ENCODE measurements at regions not wholly inside any gene's neighbourhood (a gene's known extent, or its start where the extent isn't known, plus 50 kb on each side); places are given as distances from the start of the nearest gene placed in this dataset.

DNA sequence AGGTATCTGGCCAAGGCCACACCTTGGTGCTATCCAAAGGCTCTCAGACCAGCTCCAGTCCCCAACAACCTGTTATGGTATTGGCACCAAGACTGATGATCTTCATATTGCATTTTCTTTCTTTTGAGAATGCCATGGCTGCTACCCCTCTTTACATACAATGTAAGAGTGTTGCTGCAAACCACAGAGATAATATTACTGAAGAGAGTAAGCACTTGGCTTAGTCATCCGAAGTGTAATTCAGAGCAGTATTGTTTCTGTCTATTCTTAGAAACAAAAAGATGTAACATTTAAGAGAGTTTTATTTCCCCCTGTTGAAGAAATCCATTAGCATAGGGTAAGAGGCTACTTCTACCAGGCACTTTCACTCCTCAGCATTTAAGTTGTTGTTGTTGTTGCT is 212.5 kb downstream of the C6orf118 start:
- ATAC-seq (no peak), DNase-seq (no peak)
- H3K27me3 ChIP-seq, result no peaks in the 10 kb centered on the region
- H3K4me1 ChIP-seq, result no peaks in the 10 kb centered on the region
- no peaks in the 10 kb centered on the region for H3K36me3 ChIP-seq
- intact Hi-C loops (cut with DNase I; ENCODE audit: low total_unique reads), result no loop called here
- no peak overlapping the region for H3K27ac ChIP-seq
- no peak overlapping the region for H3K4me3 ChIP-seq
- no peak for TF ChIP-seq POLR2A (IDR thresholded peaks at IDR 0.05)
- TF ChIP-seq, protein P1, sequence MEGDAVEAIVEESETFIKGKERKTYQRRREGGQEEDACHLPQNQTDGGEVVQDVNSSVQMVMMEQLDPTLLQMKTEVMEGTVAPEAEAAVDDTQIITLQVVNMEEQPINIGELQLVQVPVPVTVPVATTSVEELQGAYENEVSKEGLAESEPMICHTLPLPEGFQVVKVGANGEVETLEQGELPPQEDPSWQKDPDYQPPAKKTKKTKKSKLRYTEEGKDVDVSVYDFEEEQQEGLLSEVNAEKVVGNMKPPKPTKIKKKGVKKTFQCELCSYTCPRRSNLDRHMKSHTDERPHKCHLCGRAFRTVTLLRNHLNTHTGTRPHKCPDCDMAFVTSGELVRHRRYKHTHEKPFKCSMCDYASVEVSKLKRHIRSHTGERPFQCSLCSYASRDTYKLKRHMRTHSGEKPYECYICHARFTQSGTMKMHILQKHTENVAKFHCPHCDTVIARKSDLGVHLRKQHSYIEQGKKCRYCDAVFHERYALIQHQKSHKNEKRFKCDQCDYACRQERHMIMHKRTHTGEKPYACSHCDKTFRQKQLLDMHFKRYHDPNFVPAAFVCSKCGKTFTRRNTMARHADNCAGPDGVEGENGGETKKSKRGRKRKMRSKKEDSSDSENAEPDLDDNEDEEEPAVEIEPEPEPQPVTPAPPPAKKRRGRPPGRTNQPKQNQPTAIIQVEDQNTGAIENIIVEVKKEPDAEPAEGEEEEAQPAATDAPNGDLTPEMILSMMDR (IDR thresholded peaks at IDR 0.05 in 4 of 5, conservative IDR thresholded peaks at IDR 0.05 in 1 of 5), result no peak
- in situ Hi-C loops (cut with MboI; ENCODE audit: low sequenced_read_pairs in 4 of 4), result no loop called here
- no peaks in the 10 kb centered on the region for H3K9me3 ChIP-seq

DNA sequence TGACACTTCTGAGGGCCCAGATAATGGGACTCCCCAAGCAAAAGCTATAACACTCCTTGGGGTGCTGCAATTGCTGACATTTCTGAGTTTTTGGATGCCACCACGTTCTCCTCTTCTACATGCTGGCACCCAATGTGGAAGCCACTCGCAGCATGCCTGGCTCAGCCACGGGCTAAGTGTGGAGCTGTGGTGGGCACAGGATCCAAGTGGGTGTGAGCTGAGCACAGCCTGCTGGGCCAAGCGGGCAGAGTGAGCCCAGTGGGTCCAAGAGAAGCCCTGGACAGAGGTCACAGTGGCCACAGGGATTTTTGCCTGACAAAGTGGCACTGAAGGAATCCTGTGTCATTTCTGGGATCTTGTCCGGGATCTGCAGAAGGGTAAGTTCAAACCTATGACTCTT is 213.2 kb downstream of the C6orf118 start:
- no peak overlapping the region for H3K4me3 ChIP-seq
- no peak for DNase-seq
- ATAC-seq, result no peak
- H3K9me3 ChIP-seq, result no peaks in the 10 kb centered on the region
- intact Hi-C loops (cut with DNase I; ENCODE audit: low total_unique reads) (no loop called here), in situ Hi-C loops (cut with MboI; ENCODE audit: low sequenced_read_pairs in 4 of 4) (no loop called here)
- H3K36me3 ChIP-seq, result no peaks in the 10 kb centered on the region
- H3K27me3 ChIP-seq, result no peaks in the 10 kb centered on the region
- no peak overlapping the region for H3K27ac ChIP-seq
- TF ChIP-seq, protein P1 (IDR thresholded peaks at IDR 0.05 in 4 of 5, conservative IDR thresholded peaks at IDR 0.05 in 1 of 5), result no peak
- no peak for TF ChIP-seq POLR2A (IDR thresholded peaks at IDR 0.05)
- no peaks in the 10 kb centered on the region for H3K4me1 ChIP-seq

DNA sequence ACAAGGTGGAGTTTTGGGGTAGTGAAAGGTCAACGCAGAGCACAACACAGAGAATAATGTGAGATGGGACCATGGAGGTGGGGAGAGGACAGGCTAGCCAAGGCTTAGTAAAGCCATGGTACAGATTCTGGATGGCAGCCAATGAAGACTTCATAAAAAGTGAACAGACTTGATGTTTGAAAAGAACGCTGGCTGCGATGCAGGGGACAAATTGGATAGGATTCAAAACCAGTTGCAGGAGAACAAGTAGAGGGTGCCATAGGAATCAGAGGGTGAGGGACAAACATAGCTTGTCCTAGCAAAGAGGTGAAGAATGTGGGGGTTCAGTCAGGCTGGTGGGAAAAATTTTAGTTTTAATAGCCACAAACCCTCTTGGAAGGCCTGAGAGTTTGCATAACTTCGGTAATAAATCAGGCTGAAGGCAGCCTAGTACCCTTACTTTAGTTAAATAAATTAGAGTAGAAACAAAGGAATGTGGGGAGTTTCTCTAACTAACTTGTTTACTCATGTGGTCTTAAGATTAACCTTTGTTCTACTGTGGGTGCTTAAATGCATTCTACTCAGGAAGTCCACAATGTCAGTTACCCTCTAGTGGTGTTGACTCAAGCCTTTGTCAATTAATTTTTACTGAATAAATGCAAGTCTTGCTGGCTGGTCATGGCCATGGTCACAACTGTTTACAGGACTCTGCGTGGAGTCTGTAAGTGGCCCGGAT is 216.4 kb downstream of the C6orf118 start:
- H3K4me1 ChIP-seq, result no peaks in the 10 kb centered on the region
- TF ChIP-seq POLR2A (IDR thresholded peaks at IDR 0.05), result no peak
- TF ChIP-seq, protein P1 (IDR thresholded peaks at IDR 0.05 in 4 of 5, conservative IDR thresholded peaks at IDR 0.05 in 1 of 5), result no peak
- no peak for ATAC-seq
- H3K36me3 ChIP-seq, result no peaks in the 10 kb centered on the region
- H3K4me3 ChIP-seq, result no peak overlapping the region
- no peaks in the 10 kb centered on the region for H3K27me3 ChIP-seq
- H3K9me3 ChIP-seq, result no peaks in the 10 kb centered on the region
- no peak for DNase-seq
- intact Hi-C loops (cut with DNase I; ENCODE audit: low total_unique reads), result no loop called here
- H3K27ac ChIP-seq, result no peak overlapping the region
- in situ Hi-C loops (cut with MboI; ENCODE audit: low sequenced_read_pairs in 4 of 4), result no loop called here

DNA sequence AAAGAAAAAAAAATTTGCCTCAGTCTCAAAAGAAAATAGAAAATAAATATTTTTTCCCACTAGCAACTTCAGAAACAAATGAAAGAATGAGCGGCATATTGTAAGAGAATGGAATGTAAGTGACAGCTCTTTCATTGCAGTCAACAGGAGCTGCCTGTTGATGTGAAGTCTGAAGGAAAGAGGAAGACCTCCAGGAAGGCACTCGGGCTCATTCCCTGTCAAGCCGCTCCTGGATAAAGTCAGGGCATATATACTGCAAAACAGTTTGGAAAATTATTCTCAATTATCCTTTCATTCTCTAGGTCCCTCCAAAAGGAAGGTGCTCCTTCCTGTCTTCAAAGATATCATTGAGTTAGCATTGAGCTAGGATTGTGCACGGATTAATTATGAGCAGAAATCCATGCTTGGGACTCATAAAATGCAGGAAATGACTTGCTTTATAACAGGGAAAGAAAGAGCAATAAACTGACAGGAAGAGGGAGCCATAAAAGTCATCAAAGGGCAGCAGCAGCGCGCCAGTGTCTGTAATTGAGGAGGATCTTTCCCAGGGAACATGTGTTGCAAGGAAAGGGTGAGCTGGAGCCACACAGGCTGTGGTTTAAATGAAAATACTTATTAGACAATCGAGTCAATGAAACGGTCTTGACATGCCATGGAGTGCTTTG is 218.2 kb downstream of the C6orf118 start:
- in situ Hi-C loops (cut with MboI; ENCODE audit: low sequenced_read_pairs in 4 of 4), result no loop called here
- no peaks in the 10 kb centered on the region for H3K4me1 ChIP-seq
- H3K27ac ChIP-seq, result no peak overlapping the region
- no peak for TF ChIP-seq POLR2A (IDR thresholded peaks at IDR 0.05)
- TF ChIP-seq, protein P1 (IDR thresholded peaks at IDR 0.05 in 4 of 5, conservative IDR thresholded peaks at IDR 0.05 in 1 of 5), result no peak
- no peak for DNase-seq
- no peaks in the 10 kb centered on the region for H3K36me3 ChIP-seq
- H3K9me3 ChIP-seq, result no peaks in the 10 kb centered on the region
- H3K4me3 ChIP-seq, result no peak overlapping the region
- intact Hi-C loops (cut with DNase I; ENCODE audit: low total_unique reads), result no loop called here
- ATAC-seq, result no peak
- H3K27me3 ChIP-seq, result no peaks in the 10 kb centered on the region

Data from gastrocnemius medialis (tissue), 4 donors.